Panc1 (cell line): ENCODE measurements at regions not wholly inside any gene's neighbourhood (a gene's known extent, or its start where the extent isn't known, plus 50 kb on each side); places are given as distances from the start of the nearest gene placed in this dataset.

Experiments
- ATAC-seq: fragments of 200-7000 bp; cut with Tn5 transposase; 2 replicates; pipeline ENCODE4 v1.9.1; 2020; ENCODE audit warnings: mild to moderate bottlenecking, moderate library complexity
- BruUV-seq: library from RNA; stranded (reverse); fragments of 400-500 nt; replicated peaks from 2 replicates; lab custom pipeline; 2021; lab: Mats Ljungman, UMichigan
- CTCF ChIA-PET: fragments of 300-600 bp; sonication (Branson Sonifier 250); formaldehyde crosslinking; loops from one replicate; lab custom pipeline; 2022; ENCODE audit warnings: antibody characterized with exemption; lab: Charles Lee
- POLR2A ChIA-PET: fragments of 300-600 bp; sonication (Branson Sonifier 250); formaldehyde crosslinking; loops from one replicate; lab custom pipeline; 2022; ENCODE audit warnings: antibody characterized with exemption; lab: Charles Lee
- DNase-seq: peaks from one replicate; pipeline ENCODE4 v3.0.0-alpha.2; 2010; ENCODE audit warnings: low read depth, low spot score
- H3K27ac ChIP-seq: 2 replicates; pipeline ENCODE4 v1.5.1; 2011; ENCODE audit warnings: mild to moderate bottlenecking, low read length, inconsistent platforms
- H3K27me3 ChIP-seq: fragments of 200-500 bp; sonication (Bioruptor generic); 2 replicates; pipeline ENCODE4 v1.6.0; 2014; ENCODE audit warnings: low read length, inconsistent platforms; ENCODE audit not compliant: control insufficient read depth, insufficient read depth
- H3K36me3 ChIP-seq: fragments of 200-500 bp; sonication (Bioruptor generic); 2 replicates; pipeline ENCODE4 v1.5.1; 2014; ENCODE audit warnings: inconsistent platforms, mild to moderate bottlenecking, low read length, moderate library complexity; ENCODE audit not compliant: control insufficient read depth, insufficient read depth
- H3K4me1 ChIP-seq: 2 replicates; pipeline ENCODE4 v1.5.1; 2011; ENCODE audit warnings: inconsistent platforms, mild to moderate bottlenecking, low read length, moderate library complexity; ENCODE audit not compliant: control insufficient read depth, insufficient read depth
- H3K4me3 ChIP-seq, 2 experiments: 2 replicates each; pipeline ENCODE4 v1.5.1; 2011 to 2012; ENCODE audit warnings: low read depth in 2 of 2, low read length in 2 of 2, mild to moderate bottlenecking in 2 of 2, inconsistent platforms in 1 of 2, moderate library complexity in 1 of 2
- H3K9me3 ChIP-seq: fragments of 200-500 bp; sonication (Bioruptor generic); 2 replicates; pipeline ENCODE4 v1.5.1; 2014; ENCODE audit warnings: low read depth, mild to moderate bottlenecking, inconsistent platforms, low read length, moderate library complexity; ENCODE audit not compliant: control insufficient read depth, insufficient read depth
- CTCF ChIP-seq: fragments of 450-650 bp; IDR thresholded peaks from 2 replicates; pipeline ENCODE4 v1.5.1; 2017; ENCODE audit warnings: mild to moderate bottlenecking
- POLR2AphosphoS5 ChIP-seq: IDR thresholded peaks from 2 replicates; pipeline ENCODE4 v1.6.1; 2012; ENCODE audit warnings: mild to moderate bottlenecking, low read depth, low read length, moderate library complexity
- SIN3A ChIP-seq: IDR thresholded peaks from 2 replicates; pipeline ENCODE4 v1.6.1; 2012; ENCODE audit warnings: low read depth, mild to moderate bottlenecking, low read length, moderate library complexity, borderline replicate concordance; ENCODE audit not compliant: insufficient read depth
- TCF7L2 ChIP-seq: IDR thresholded peaks from 2 replicates; pipeline ENCODE4 v1.6.1; 2011; ENCODE audit warnings: mild to moderate bottlenecking, low read depth, low read length, inconsistent platforms
- in situ Hi-C: cut with HindIII; loops from 2 replicates; pipeline ENCODE4 v1.10.0; 2016; ENCODE audit warnings: low sequenced_read_pairs, low pct_unique_long_range_greater_than_20kb
- intact Hi-C: fragments of 100-400 bp; cut with micrococcal nuclease; formaldehyde crosslinking; loops from one replicate; pipeline ENCODE4 v1.10.0; 2022; ENCODE audit not compliant: unreplicated experiment
- TF ChIP-seq, protein P1 (sequence below), 2 experiments: IDR thresholded peaks; 2 replicates each; pipeline ENCODE4 v1.6.1; 2011 to 2012; ENCODE audit warnings: low read depth in 2 of 2, control low read depth in 1 of 2, low read length in 1 of 2, mild to moderate bottlenecking in 1 of 2, moderate library complexity in 1 of 2; ENCODE audit not compliant: insufficient read depth in 1 of 2

- intact Hi-C loops (loop anchor here (1.0 to 10.0 kb wide), 4 partner anchors 83 to 575 kb away; no protein-coding TSS in a partner anchor), in situ Hi-C loops (no loop called here)
- H3K4me1 ChIP-seq: no peaks in the 10 kb centered on the region
- BruUV-seq: no TSS peak
- TF ChIP-seq TCF7L2 (no peak), CTCF (no peak), SIN3A (no peak), POLR2AphosphoS5 (no peak)
- TF ChIP-seq, protein P1, sequence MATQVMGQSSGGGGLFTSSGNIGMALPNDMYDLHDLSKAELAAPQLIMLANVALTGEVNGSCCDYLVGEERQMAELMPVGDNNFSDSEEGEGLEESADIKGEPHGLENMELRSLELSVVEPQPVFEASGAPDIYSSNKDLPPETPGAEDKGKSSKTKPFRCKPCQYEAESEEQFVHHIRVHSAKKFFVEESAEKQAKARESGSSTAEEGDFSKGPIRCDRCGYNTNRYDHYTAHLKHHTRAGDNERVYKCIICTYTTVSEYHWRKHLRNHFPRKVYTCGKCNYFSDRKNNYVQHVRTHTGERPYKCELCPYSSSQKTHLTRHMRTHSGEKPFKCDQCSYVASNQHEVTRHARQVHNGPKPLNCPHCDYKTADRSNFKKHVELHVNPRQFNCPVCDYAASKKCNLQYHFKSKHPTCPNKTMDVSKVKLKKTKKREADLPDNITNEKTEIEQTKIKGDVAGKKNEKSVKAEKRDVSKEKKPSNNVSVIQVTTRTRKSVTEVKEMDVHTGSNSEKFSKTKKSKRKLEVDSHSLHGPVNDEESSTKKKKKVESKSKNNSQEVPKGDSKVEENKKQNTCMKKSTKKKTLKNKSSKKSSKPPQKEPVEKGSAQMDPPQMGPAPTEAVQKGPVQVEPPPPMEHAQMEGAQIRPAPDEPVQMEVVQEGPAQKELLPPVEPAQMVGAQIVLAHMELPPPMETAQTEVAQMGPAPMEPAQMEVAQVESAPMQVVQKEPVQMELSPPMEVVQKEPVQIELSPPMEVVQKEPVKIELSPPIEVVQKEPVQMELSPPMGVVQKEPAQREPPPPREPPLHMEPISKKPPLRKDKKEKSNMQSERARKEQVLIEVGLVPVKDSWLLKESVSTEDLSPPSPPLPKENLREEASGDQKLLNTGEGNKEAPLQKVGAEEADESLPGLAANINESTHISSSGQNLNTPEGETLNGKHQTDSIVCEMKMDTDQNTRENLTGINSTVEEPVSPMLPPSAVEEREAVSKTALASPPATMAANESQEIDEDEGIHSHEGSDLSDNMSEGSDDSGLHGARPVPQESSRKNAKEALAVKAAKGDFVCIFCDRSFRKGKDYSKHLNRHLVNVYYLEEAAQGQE (IDR thresholded peaks at IDR 0.05; ENCODE audit: insufficient read depth in 1 of 2, low read depth in 2 of 2, low read length in 1 of 2): no peak
- H3K9me3 ChIP-seq: no peaks in the 10 kb centered on the region
- POLR2A ChIA-PET: no interaction called here
- no peaks in the 10 kb centered on the region for H3K36me3 ChIP-seq
- no peak overlapping the region for H3K4me3 ChIP-seq
- DNase-seq: no peak
- ATAC-seq: no peak
- H3K27ac ChIP-seq: no peak overlapping the region
- peaks cover 5% of the 10 kb centered on the region for H3K27me3 ChIP-seq
- CTCF ChIA-PET: no interaction called here
Measured at GRCh38 chr3:113051787-113052186, 61.0 kb downstream of the GTPBP8 start.

- no peaks in the 10 kb centered on the region for H3K36me3 ChIP-seq
- CTCF ChIA-PET: no interaction called here
- intact Hi-C loops (loop anchor here (5.0 to 10.0 kb wide), 2 partner anchors 82 to 524 kb away; no protein-coding TSS in a partner anchor), in situ Hi-C loops (no loop called here)
- peaks cover 5% of the 10 kb centered on the region for H3K27me3 ChIP-seq
- no peak overlapping the region for H3K4me3 ChIP-seq
- no peak for TF ChIP-seq CTCF
- TF ChIP-seq SIN3A: no peak
- TF ChIP-seq POLR2AphosphoS5: no peak
- TF ChIP-seq TCF7L2: no peak
- TF ChIP-seq, protein P1 (IDR thresholded peaks at IDR 0.05; ENCODE audit: insufficient read depth in 1 of 2, low read depth in 2 of 2, low read length in 1 of 2): no peak
- H3K27ac ChIP-seq: no peak overlapping the region
- no TSS peak for BruUV-seq
- no peaks in the 10 kb centered on the region for H3K4me1 ChIP-seq
- no peak for DNase-seq
- no peaks in the 10 kb centered on the region for H3K9me3 ChIP-seq
- ATAC-seq: no peak
- POLR2A ChIA-PET: no interaction called here
Measured at GRCh38 chr3:113053169-113053568, 62.4 kb downstream of the GTPBP8 start.
